BLaER1 treated with 17β-estradiol and CSF1 and Interleukin-3, amounts not matched to agents 10 nM and 100 nM (cell line): ENCODE measurements at regions not wholly inside any gene's neighbourhood (a gene's known extent, or its start where the extent isn't known, plus 50 kb on each side); places are given as distances from the start of the nearest gene placed in this dataset.
"Not testable (repeated sequence)": the region's sequence is repeated elsewhere in the genome, so short reads cannot be mapped to it uniquely, and the experiment has no call there.

Source experiments
- H3K27ac ChIP-seq, 11 experiments: shearing (Covaris generic); formaldehyde crosslinking; 2 replicates each; pipeline ENCODE4 v1.8.1; 2022
- H3K27me3 ChIP-seq, 11 experiments: shearing (Covaris generic); formaldehyde crosslinking; 2 replicates each; pipeline ENCODE4 v1.8.1; 2022
- H3K36me3 ChIP-seq, 11 experiments: shearing (Covaris generic); formaldehyde crosslinking; 2 replicates each; pipeline ENCODE4 v1.8.1; 2022
- H3K4me1 ChIP-seq, 10 experiments: shearing (Covaris generic); formaldehyde crosslinking; 2 replicates each; pipeline ENCODE4 v1.8.1; 2022
- H3K4me2 ChIP-seq, 11 experiments: shearing (Covaris generic); formaldehyde crosslinking; 2 replicates each; pipeline ENCODE4 v1.8.1; 2022
- H3K4me3 ChIP-seq, 10 experiments: shearing (Covaris generic); formaldehyde crosslinking; 2 replicates each; pipeline ENCODE4 v1.8.1; 2022
- H3K9ac ChIP-seq, 11 experiments: shearing (Covaris generic); formaldehyde crosslinking; 2 replicates each; pipeline ENCODE4 v1.8.1; 2022
- H3K9me3 ChIP-seq, 11 experiments: shearing (Covaris generic); formaldehyde crosslinking; replicated peaks in 1 of 11; 2 replicates each; pipeline ENCODE4 v1.8.1; 2022
- H4K20me1 ChIP-seq, 11 experiments: shearing (Covaris generic); formaldehyde crosslinking; 2 replicates each; pipeline ENCODE4 v1.8.1; 2022
- Cebpa-rat ChIP-seq, 11 experiments: shearing (Covaris generic); IDR thresholded peaks; 2 replicates each; pipeline ENCODE4 v1.8.1; 2022

DNA sequence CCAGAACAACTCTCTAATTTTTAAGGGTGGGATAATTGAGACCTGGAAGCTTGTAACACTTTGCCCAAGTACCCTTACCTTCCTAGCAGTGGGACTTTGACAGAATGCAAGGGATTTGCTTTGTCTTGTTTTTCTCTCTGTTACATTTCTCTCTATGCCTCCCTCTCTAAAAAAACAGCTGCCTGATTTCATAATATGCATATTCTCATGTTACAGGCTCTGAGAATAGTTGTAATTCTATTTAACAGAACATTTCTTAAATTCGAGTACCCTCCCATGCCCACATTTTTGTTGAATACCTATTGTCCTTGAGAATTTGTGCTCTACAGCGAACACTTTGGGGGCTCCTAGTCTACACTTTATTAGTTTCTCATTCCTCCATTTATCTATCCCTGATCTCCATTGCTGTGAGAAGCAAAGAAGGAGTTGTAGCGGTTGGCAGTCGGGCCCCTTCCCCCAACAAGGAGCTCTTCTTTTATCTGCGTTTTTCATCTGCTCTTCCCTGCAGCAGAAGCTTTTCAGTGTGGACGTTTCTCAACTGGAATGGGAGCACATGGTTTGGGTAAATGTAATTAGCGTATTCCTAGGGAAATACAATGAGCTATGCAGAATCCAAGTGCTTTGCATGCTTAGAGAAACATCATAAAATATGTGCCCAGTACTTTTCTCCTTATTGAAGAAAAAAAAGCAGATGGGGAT is 117.7 kb upstream of the CCDC90B start:
- H3K27me3 ChIP-seq: no peaks in the 10 kb centered on the region

GRCh38 chr11:83401506-83402225 is 115.5 kb upstream of the CCDC90B start:
- no peak overlapping the region for H3K27ac ChIP-seq
- H3K9ac ChIP-seq: no peak overlapping the region
- no peaks in the 10 kb centered on the region for H4K20me1 ChIP-seq
- TF ChIP-seq Cebpa-rat (IDR thresholded peaks at IDR 0.05): no peak
- no peaks in the 10 kb centered on the region for H3K36me3 ChIP-seq
- peak overlapping the region in 2 of 11 experiments; percentile 6 to 27; a peak in 2 of 22 replicates for H3K4me2 ChIP-seq
- no peaks in the 10 kb centered on the region for H3K9me3 ChIP-seq
- peaks cover 0 to 10% (median 0%) of the 10 kb centered on the region in 10 experiments; a peak in 3 of 20 replicates for H3K4me1 ChIP-seq
- no peak overlapping the region for H3K4me3 ChIP-seq
- H3K27me3 ChIP-seq: no peaks in the 10 kb centered on the region

More for the DNA sequence above, 117.7 kb upstream of the CCDC90B start:
- TF ChIP-seq Cebpa-rat (IDR thresholded peaks at IDR 0.05): no peak
- Histone ChIP-seq H3K27ac (no peak overlapping the region), H4K20me1 (no peaks in the 10 kb centered on the region), H3K4me2 (no peak overlapping the region), H3K9ac (no peak overlapping the region), H3K36me3 (no peaks in the 10 kb centered on the region), H3K4me3 (no peak overlapping the region), H3K4me1 (peaks cover 0 to 10% (median 0%) of the 10 kb centered on the region in 10 experiments; a peak in 3 of 20 replicates), H3K9me3 (no peaks in the 10 kb centered on the region)

GRCh38 chr11:83394331-83394730 is 108.2 kb upstream of the CCDC90B start:
- Histone ChIP-seq H3K27me3 (no peaks in the 10 kb centered on the region), H3K4me2 (no peak overlapping the region), H3K36me3 (no peaks in the 10 kb centered on the region), H4K20me1 (no peaks in the 10 kb centered on the region), H3K9ac (no peak overlapping the region), H3K4me1 (no peaks in the 10 kb centered on the region), H3K27ac (no peak overlapping the region), H3K4me3 (no peak overlapping the region), H3K9me3 (no peaks in the 10 kb centered on the region)
- TF ChIP-seq Cebpa-rat (IDR thresholded peaks at IDR 0.05): no peak

DNA sequence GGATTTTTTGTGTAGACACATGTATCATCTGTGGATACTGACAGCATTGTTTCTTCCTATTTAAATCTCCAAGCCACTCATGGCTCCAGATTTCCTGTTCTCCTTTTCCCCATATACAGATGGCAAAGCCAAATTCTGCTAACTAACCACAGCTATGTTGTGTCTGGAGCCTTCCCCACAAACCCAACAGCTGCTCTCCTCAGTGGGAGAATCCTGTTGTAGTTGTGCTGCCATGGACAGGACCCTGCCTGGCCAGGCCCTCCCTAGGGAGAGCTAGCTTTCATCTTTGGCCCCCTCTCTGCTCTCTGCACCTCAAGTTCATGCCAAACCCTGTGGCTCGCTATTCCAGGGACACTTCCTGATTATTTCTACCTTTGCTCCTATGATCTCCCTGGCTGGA is 106.4 kb upstream of the CCDC90B start:
- H3K4me3 ChIP-seq: no peak overlapping the region
- H3K4me1 ChIP-seq: no peaks in the 10 kb centered on the region
- no peaks in the 10 kb centered on the region for H4K20me1 ChIP-seq
- no peaks in the 10 kb centered on the region for H3K36me3 ChIP-seq
- no peak overlapping the region for H3K9ac ChIP-seq
- TF ChIP-seq Cebpa-rat (IDR thresholded peaks at IDR 0.05): no peak
- H3K27me3 ChIP-seq: no peaks in the 10 kb centered on the region
- no peak overlapping the region for H3K27ac ChIP-seq
- peaks cover 0 to 1% (median 0%) of the 10 kb centered on the region in 11 experiments; a peak in 5 of 22 replicates for H3K9me3 ChIP-seq
- H3K4me2 ChIP-seq: no peak overlapping the region

GRCh38 chr11:83389975-83390374 is 103.8 kb upstream of the CCDC90B start:
- Histone ChIP-seq H3K4me3 (no peak overlapping the region), H3K27ac (no peak overlapping the region), H3K36me3 (no peaks in the 10 kb centered on the region), H3K4me1 (no peaks in the 10 kb centered on the region), H3K9me3 (peaks cover 7 to 24% (median 11%) of the 10 kb centered on the region in 11 experiments; a peak in 20 of 22 replicates), H3K9ac (no peak overlapping the region), H3K4me2 (no peak overlapping the region), H4K20me1 (no peaks in the 10 kb centered on the region), H3K27me3 (no peaks in the 10 kb centered on the region)
- no peak for TF ChIP-seq Cebpa-rat (IDR thresholded peaks at IDR 0.05)

DNA sequence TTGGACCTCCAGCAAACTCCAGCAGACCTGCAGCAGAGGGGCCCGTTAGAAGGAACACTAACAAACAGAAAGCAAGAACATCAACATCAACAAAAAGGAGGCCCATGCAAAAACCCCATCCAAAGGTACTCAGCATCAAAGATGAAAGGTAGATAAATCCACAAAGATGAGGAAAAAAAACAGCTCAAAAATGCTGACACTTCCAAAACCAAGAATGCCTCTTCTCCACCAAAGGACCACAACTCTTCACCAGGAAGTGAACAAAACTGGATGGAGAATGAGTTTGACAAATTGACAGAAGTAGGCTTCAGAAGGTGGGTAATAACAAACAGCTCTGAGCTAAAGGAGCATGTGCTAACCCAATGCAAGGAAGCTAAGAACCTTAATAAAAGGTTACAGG is 97.7 kb upstream of the CCDC90B start:
- not testable (repeated sequence) for H3K4me1 ChIP-seq, H3K9ac ChIP-seq, H3K4me2 ChIP-seq, H3K27me3 ChIP-seq, H3K27ac ChIP-seq, H3K4me3 ChIP-seq, H4K20me1 ChIP-seq, H3K36me3 ChIP-seq
- H3K9me3 ChIP-seq: peaks cover 7 to 33% (median 14%) of the 10 kb centered on the region in 11 experiments; a peak in 20 of 22 replicates

- no peaks in the 10 kb centered on the region for H4K20me1 ChIP-seq
- H3K9me3 ChIP-seq: peaks cover 0 to 3% (median 0%) of the 10 kb centered on the region in 11 experiments; a peak in 6 of 22 replicates
- no peaks in the 10 kb centered on the region for H3K36me3 ChIP-seq
- H3K9ac ChIP-seq: no peak overlapping the region
- no peaks in the 10 kb centered on the region for H3K27me3 ChIP-seq
- no peak for TF ChIP-seq Cebpa-rat (IDR thresholded peaks at IDR 0.05)
- H3K4me3 ChIP-seq: no peak overlapping the region
- H3K27ac ChIP-seq: no peak overlapping the region
- no peaks in the 10 kb centered on the region for H3K4me1 ChIP-seq
- H3K4me2 ChIP-seq: no peak overlapping the region
Measured at GRCh38 chr11:83374311-83374710, 88.1 kb upstream of the CCDC90B start.

GRCh38 chr11:83371489-83371888 is 85.3 kb upstream of the CCDC90B start:
- Histone ChIP-seq H4K20me1 (no peaks in the 10 kb centered on the region), H3K9me3 (peaks cover 20 to 29% (median 23%) of the 10 kb centered on the region in 11 experiments), H3K27ac (no peak overlapping the region), H3K4me3 (no peak overlapping the region), H3K9ac (no peak overlapping the region), H3K4me1 (no peaks in the 10 kb centered on the region), H3K36me3 (no peaks in the 10 kb centered on the region), H3K4me2 (no peak overlapping the region), H3K27me3 (no peaks in the 10 kb centered on the region)
- no peak for TF ChIP-seq Cebpa-rat (IDR thresholded peaks at IDR 0.05)

DNA sequence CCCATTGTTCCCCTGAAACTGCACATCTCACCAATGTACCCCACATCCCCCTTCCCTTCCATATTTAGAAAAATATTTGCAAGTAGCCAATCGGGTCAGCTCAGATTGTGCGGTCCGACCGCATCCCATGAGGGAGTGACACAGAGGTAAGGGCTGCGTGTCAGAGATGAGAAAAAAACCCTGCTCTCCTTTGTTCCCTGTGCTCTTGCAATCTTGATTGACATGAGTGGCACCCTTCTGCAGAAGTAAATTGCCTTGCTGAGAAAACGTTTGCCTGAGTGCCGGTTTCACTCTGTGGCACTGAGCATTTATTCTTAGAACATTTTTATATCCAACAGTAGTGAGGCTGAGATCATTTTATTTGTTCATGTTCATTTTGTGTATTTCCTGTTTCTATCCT is 81.6 kb upstream of the CCDC90B start:
- Histone ChIP-seq H3K27ac (no peak overlapping the region), H3K4me1 (no peaks in the 10 kb centered on the region), H3K9me3 (peaks cover 20 to 34% (median 25%) of the 10 kb centered on the region in 11 experiments), H4K20me1 (no peaks in the 10 kb centered on the region), H3K4me3 (no peak overlapping the region), H3K36me3 (no peaks in the 10 kb centered on the region), H3K9ac (no peak overlapping the region), H3K27me3 (no peaks in the 10 kb centered on the region), H3K4me2 (no peak overlapping the region)
- TF ChIP-seq Cebpa-rat (IDR thresholded peaks at IDR 0.05): no peak
